Pancreas (tissue), 10 donors: ENCODE measurements at regions not wholly inside any gene's neighbourhood (a gene's known extent, or its start where the extent isn't known, plus 50 kb on each side); places are given as distances from the start of the nearest gene placed in this dataset.

Experiments
- ATAC-seq, 4 donors: fragments of 200-7000 bp; cut with Tn5 transposase; one replicate each; pipeline versions ENCODE4 v1.8.0 to v1.9.1; 2020; ENCODE audit warnings: mild to moderate bottlenecking in 4 of 4, moderate library complexity in 4 of 4
- DNase-seq, 6 donors: peaks; one replicate each; pipeline ENCODE4 v3.0.0-alpha.2; 2020
- FAIRE-seq: peaks from 2 replicates; lab custom pipeline; 2012; peaks lifted over from hg19 to GRCh38; lab: Jason Lieb, UNC
- H3K27ac ChIP-seq, 4 donors: fragments of 200-600 bp; sonication (generic); 1 replicate in 3 of 4; 2 replicates in 1 of 4; pipeline versions ENCODE4 v1.5.0 to v1.8.0; 2020
- H3K27me3 ChIP-seq, 4 donors: fragments of 200-600 bp; one replicate each; pipeline ENCODE4 v1.8.0; 2021
- H3K36me3 ChIP-seq, 3 donors: fragments of 200-600 bp; sonication (generic) in 1 of 3; one replicate each; pipeline versions ENCODE4 v1.5.0 to v1.8.0; 2020 to 2021
- H3K4me1 ChIP-seq, 3 donors: fragments of 200-600 bp; one replicate each; pipeline ENCODE4 v1.8.0; 2021
- H3K4me3 ChIP-seq, 4 donors: fragments of 200-600 bp; sonication (generic) in 2 of 4; one replicate each; pipeline versions ENCODE4 v1.5.0 to v1.8.0; 2020 to 2021
- H3K9me3 ChIP-seq, 4 donors: fragments of 200-600 bp; one replicate each; pipeline ENCODE4 v1.8.0; 2021
- WGBS, 2 donors: extraction: QIAGEN DNeasy Blood & Tissue Kit; methylation state at CpG; one replicate each; pipeline ENCODE4 v1.1.7; 2013; 5-methylcytosine and 5-hydroxymethylcytosine counted together
- intact Hi-C, 3 donors: fragments of 100-400 bp; cut with DNase I; formaldehyde crosslinking; loops; one replicate each; pipeline versions ENCODE4 v1.11.1 to v1.14.2; 2022
- TF ChIP-seq, protein P1 (sequence below), 4 donors: fragments of 200-600 bp; sonication (generic) in 3 of 4; IDR thresholded peaks; one replicate each; pipeline versions ENCODE4 v1.5.0 to v1.8.0; 2021; ENCODE audit warnings: antibody characterized with exemption in 4 of 4
- donor health status: healthy with polysubstance abuse.
- donor health status: DM: no; HTN: no; CAD: no; lungs with moderate emphysema.
- donor health status: DM: no; HTN: no; CAD: no.
- donor health status: control.
- donor health status: control.
- donor health status: Bipolar disorder and iron deficiency.
- donor health status: DM: yes; HTN: yes; CAD: no.
- donor health status: DM: no; HTN: no; CAD: no.
- donor health status: DM: no; HTN: no; CAD: no.
- donor health status: DM: yes; HTN: yes; CAD: no.

DNA sequence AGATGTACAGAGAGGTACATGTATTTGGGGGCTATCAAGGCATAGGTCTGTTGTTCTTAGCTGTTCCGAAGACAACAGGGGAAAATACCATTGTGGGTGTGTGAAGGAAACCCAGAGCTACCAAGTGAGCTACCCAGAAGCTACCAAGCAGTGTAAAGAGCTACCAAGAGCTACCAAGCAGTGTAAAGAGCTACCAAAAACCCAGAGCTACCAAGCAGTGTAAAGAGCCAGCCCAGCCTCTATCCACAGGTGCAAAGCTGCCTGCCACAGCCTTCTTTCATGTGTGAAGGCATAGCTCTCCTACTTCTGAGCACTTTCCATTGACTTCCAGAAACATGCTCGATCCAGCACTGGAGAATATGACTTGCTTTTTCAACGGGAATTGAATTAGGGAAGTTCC is 145.7 kb downstream of the AKAP11 start:
- H3K27me3 ChIP-seq, result no peaks in the 10 kb centered on the region
- 56 to 80% methylated on average over 3 of the region's 3 CpGs for WGBS, 2 donors
- no peak for DNase-seq
- ATAC-seq, result no peak
- FAIRE-seq, result no peak
- intact Hi-C loops, result no loop called here
- H3K9me3 ChIP-seq, result no peaks in the 10 kb centered on the region
- TF ChIP-seq, protein P1, sequence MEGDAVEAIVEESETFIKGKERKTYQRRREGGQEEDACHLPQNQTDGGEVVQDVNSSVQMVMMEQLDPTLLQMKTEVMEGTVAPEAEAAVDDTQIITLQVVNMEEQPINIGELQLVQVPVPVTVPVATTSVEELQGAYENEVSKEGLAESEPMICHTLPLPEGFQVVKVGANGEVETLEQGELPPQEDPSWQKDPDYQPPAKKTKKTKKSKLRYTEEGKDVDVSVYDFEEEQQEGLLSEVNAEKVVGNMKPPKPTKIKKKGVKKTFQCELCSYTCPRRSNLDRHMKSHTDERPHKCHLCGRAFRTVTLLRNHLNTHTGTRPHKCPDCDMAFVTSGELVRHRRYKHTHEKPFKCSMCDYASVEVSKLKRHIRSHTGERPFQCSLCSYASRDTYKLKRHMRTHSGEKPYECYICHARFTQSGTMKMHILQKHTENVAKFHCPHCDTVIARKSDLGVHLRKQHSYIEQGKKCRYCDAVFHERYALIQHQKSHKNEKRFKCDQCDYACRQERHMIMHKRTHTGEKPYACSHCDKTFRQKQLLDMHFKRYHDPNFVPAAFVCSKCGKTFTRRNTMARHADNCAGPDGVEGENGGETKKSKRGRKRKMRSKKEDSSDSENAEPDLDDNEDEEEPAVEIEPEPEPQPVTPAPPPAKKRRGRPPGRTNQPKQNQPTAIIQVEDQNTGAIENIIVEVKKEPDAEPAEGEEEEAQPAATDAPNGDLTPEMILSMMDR (IDR thresholded peaks at IDR 0.05), result no peak
- H3K4me1 ChIP-seq, result no peaks in the 10 kb centered on the region
- no peak overlapping the region for H3K4me3 ChIP-seq
- H3K27ac ChIP-seq, result no peak overlapping the region
- no peaks in the 10 kb centered on the region for H3K36me3 ChIP-seq

DNA sequence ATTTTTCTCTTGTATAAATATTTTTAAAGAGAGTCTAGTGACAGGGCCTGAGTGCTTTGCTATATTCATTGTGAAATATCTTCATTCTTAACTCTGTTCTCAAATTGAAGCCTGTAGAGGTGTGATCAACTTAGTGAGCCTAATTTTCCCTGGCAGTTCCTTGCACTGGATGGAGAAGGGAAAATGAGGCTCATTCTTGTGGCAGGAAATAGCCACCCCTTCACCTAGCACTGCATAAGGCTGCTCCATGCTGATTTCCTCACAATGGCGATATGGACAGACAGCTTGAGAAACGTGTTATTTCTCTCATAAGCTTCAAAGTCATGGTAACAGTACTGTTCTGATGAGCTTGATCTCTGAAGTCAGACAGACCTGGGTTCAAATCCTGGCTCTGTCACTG is 146.2 kb downstream of the AKAP11 start:
- DNase-seq, result no peak
- 51 to 60% methylated on average over 2 of the region's 2 CpGs for WGBS, 2 donors
- ATAC-seq, result no peak
- FAIRE-seq, result no peak
- no peaks in the 10 kb centered on the region for H3K27me3 ChIP-seq
- no peaks in the 10 kb centered on the region for H3K36me3 ChIP-seq
- H3K27ac ChIP-seq, result no peak overlapping the region
- intact Hi-C loops, result no loop called here
- H3K9me3 ChIP-seq, result no peaks in the 10 kb centered on the region
- H3K4me1 ChIP-seq, result no peaks in the 10 kb centered on the region
- no peak overlapping the region for H3K4me3 ChIP-seq
- TF ChIP-seq, protein P1 (IDR thresholded peaks at IDR 0.05), result no peak

- intact Hi-C loops, result no loop called here
- ATAC-seq, result no peak
- no peaks in the 10 kb centered on the region for H3K36me3 ChIP-seq
- 64 to 82% methylated on average over 2 of the region's 2 CpGs for WGBS, 2 donors
- TF ChIP-seq, protein P1 (IDR thresholded peaks at IDR 0.05), result no peak
- H3K4me3 ChIP-seq, result no peak overlapping the region
- no peak overlapping the region for H3K27ac ChIP-seq
- DNase-seq, result no peak
- no peaks in the 10 kb centered on the region for H3K9me3 ChIP-seq
- no peaks in the 10 kb centered on the region for H3K27me3 ChIP-seq
- no peak for FAIRE-seq
- H3K4me1 ChIP-seq, result no peaks in the 10 kb centered on the region
Observed at GRCh38 chr13:42420304-42420703, 148.4 kb downstream of the AKAP11 start.

DNA sequence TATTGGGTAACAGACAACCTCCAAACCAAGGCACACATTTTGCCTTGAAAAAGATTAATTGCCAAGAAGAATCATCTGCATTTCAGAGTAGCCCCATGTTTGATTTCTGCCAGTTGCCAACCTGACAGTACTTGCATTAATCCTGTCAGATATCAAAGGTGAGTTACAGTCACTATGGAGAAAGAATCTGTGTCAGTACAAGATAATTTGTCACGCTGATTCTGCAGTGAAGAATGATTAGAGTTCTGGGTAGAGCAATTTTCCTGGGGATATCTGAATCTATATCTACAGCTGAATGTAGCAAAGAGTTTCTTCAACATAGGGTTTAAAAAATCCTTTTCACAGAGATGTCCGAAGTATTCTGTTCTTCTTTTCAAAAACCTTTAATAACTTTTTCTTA is 150.7 kb downstream of the AKAP11 start:
- 59 to 79% methylated on average over 2 of the region's 2 CpGs for WGBS, 2 donors
- Histone ChIP-seq H3K36me3 (no peaks in the 10 kb centered on the region), H3K27ac (no peak overlapping the region), H3K4me3 (no peak overlapping the region), H3K27me3 (no peaks in the 10 kb centered on the region), H3K4me1 (no peaks in the 10 kb centered on the region), H3K9me3 (no peaks in the 10 kb centered on the region)
- intact Hi-C loops, result no loop called here
- TF ChIP-seq, protein P1 (IDR thresholded peaks at IDR 0.05), result no peak
- DNase-seq (no peak), FAIRE-seq (no peak), ATAC-seq (no peak)

- DNase-seq, result no peak
- Histone ChIP-seq H3K27ac (no peak overlapping the region), H3K4me1 (no peaks in the 10 kb centered on the region), H3K36me3 (no peaks in the 10 kb centered on the region), H3K4me3 (no peak overlapping the region), H3K27me3 (no peaks in the 10 kb centered on the region), H3K9me3 (no peaks in the 10 kb centered on the region)
- 65 to 71% methylated on average over 2 of the region's 2 CpGs for WGBS, 2 donors
- TF ChIP-seq, protein P1 (IDR thresholded peaks at IDR 0.05), result no peak
- FAIRE-seq, result no peak
- intact Hi-C loops, result no loop called here
- no peak for ATAC-seq
Observed at GRCh38 chr13:42424182-42424581, 149.8 kb upstream of the TNFSF11 start.
